Activated CD4-positive, alpha-beta T cell treated with anti-CD3 and anti-CD28 coated beads, Interleukin-2, amount 50 U/mL, for 24 hours (primary cell): ENCODE measurements at regions not wholly inside any gene's neighbourhood (a gene's known extent, or its start where the extent isn't known, plus 50 kb on each side); places are given as distances from the start of the nearest gene placed in this dataset.

Experiments used
- DNase-seq, 2 donors: peaks; one replicate each; pipeline ENCODE4 v3.0.0-alpha.2; 2020; ENCODE audit warnings: low read depth in 1 of 2, low spot score in 1 of 2

GRCh38 chr2:152879275-152879674 is 160.9 kb downstream of the ARL6IP6 start:
- no peak for DNase-seq

DNA sequence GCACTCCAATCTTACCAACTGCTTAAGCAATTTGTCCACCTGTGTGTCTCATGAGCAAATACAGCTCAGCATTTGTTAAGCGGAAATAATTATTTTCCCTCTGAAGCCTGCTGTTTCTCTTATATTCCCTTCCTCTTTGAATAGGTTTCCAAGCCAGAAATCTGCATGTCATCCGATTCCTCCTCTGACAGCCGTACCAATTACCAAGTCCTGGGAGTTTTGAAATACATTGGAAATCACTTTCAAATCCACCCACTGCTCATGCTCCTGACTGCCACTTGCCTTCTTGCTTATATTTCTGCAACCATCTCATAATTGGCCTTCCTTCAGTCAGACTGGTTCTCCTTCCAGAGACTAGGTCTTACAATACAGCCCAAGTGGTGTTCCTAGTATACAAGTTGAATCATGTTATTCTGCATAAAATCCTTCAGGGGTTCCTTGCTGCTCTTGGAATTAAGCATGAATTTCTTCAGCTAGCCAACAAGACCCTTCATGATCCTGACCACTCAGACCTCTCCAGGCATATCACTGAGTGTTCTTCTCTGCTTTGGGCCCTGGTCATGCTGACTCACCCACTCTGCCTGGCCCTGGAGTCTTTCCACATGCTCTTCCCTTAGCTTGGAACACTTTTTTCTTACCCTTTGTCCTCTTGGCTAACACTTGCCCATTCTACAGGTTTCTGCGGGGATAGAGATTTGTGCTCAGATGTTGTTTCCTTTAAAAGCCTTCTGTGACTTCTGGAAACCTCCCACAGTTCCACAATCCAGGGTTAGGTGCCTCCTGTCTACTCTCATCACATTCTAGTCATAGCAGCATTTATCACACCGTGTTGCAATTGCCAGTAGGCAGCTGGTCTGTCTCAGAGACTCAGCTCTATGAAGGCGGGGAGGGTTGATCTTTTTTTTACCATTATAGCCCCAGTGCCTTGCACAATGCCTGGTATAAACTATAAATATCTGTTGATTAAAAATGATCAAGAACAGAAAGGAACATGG is 157.6 kb downstream of the ARL6IP6 start:
- no peak for DNase-seq

DNA sequence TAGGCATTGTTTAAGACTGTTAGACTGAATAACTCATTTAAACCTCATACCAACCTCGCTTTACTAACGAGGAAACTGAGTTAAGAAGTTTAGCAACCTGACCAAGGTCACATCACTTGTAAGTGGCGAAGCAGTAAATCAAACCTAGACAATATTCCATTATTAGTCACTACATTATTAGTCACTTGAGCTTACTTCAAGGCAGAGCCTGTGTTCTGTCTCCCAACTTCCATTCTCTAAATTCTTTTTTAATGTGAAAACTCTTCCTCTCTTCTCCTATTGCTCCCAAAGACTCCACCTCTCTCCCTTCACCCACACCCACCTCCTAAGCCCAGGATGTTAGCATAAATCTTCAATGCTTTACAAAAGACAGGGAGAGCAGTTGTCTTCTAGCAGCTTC is 156.5 kb downstream of the ARL6IP6 start:
- no peak for DNase-seq

DNA sequence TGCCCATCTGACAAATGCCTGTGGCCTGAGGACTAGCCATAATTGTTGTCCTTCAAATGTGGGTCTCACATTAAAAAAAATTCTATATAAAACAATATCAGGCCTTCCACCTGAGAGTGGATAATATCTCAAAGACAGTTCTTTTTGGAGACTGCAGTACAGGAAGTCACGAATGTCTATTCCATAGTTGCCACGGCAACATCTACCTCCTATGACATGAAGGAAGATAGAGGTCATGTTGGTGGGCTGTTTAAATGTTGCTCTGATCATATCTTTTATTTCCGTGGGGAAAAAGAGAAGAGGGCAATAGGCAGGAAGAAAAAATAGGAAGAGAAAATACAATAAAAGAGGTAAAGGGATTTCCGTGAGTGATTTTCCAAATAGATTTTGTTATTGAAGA is 151.8 kb downstream of the ARL6IP6 start:
- DNase-seq, result no peak

DNA sequence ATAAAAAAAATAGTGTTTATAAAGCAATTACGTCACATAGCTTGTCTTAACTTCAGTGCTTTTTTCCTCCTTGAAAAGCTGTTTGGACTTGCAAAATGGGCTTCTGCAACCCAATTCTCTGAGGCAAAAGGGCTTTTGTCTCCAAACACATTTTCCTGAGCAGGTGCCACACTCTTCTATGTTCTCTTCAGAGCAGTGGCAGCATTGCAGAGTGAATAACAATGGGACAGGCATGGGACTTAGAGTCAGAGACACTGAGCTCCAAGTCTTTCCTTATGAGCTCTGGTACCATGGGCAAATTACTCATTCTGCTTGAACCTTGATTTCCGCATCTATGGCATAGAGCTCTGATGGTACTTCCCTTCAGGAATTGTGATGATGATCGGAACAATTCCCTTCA is 149.0 kb downstream of the ARL6IP6 start:
- no peak for DNase-seq

- DNase-seq, result no peak
Observed at GRCh38 chr2:152864601-152865149, 146.3 kb downstream of the ARL6IP6 start.

GRCh38 chr2:152863826-152864225 is 145.4 kb downstream of the ARL6IP6 start:
- no peak for DNase-seq

DNA sequence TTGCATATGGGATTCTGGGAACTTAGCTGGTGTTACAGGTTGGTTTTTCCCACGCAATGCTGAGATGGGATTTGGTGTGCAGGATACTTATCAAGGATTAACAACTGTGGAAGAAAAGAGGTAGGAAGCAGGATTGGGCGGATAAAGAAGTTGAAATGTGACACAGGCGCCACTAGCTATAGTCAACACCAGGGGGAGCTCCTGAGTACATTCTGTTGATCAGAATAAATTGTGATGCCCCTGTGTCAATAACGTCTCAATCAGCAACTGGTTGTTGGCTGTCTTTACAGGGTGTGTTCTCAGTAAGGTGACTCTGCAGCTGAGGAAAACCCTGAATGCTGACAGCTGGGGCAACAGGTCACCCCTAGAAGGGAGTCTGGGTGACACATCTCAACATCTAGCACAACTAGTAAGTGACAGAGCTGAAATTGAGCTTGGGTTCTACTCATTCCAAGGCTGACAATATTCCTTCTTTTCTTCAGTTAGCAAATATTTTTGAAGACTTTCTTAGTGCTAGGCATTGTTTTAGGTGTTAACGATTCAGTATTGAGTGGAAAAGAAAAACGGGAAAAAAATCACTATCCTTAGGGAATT is 143.0 kb downstream of the ARL6IP6 start:
- no peak for DNase-seq

- no peak for DNase-seq
Observed at GRCh38 chr2:152858594-152859265, 140.3 kb downstream of the ARL6IP6 start.

GRCh38 chr2:152846697-152847470 is 128.5 kb downstream of the ARL6IP6 start:
- DNase-seq, result no peak

DNA sequence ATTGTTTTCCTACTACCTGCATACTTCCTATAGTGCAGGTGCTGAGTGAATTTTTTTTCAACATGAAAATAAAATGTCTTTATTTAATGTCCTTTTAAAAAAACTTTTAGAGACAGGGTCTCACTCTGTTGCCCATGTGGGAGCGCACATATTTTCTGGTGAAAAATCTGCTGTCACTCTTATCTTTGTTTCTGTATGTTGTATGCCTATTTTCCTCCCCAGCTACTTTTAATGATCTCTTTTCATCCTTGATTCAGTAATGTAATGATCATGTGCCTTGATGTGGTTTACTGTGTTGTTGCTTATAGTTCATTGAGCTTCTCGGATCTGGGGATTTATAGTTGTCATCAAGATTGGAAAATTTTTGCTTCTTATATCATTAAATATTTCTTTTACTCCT is 117.3 kb downstream of the ARL6IP6 start:
- DNase-seq, result no peak

- DNase-seq, result no peak
Observed at GRCh38 chr2:152827944-152828343, 109.5 kb downstream of the ARL6IP6 start.

DNA sequence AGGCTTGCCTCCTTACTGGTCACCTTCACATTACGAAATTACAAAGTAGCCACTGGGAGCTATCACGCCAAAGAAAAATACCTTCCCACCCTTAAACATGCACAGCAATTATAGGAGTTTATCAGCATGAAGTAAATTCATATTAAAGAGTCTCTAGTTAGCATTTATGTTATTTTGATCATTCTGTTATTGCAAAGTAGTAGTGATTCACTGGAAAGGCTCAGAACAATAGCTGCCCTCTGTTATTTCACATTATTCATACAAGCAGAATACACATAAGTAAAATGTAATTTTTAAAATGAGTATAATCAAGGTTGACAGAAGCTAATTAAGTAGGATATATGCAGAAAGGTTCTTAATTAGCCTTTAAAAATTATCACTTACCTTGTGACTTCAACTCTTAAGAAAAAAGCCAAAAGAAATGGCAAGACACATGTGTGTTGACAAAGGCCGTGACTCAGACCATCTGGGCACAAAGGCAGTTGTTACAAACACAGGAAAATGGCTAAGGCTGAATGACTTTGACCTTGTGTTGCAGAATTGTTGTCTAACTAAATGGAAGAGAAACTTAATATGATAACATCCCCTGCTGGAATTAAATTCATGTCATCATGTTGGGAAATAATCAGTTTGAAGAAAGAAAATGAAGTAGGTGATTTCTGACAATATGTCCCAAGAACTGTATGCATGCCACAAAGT is 108.3 kb downstream of the ARL6IP6 start:
- no peak for DNase-seq

DNA sequence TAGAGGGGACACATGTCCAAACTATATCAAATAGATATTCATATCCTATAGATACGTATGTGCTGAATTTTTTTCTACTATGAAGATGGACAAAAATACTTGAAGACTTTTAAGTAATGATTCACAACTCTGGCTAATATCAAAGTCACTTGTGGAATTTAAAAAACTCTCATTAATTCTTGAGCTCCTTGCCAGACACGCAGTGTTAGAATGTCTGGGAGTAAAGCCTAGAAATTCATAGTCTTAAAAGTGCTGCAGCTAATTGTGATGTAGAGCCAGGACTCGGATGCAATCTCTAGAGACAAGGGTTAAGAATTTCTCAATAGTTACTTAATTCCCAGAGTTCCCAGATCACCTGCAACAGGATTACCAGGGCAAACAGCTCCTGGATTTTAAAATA is 107.4 kb downstream of the ARL6IP6 start:
- DNase-seq, result no peak

DNA sequence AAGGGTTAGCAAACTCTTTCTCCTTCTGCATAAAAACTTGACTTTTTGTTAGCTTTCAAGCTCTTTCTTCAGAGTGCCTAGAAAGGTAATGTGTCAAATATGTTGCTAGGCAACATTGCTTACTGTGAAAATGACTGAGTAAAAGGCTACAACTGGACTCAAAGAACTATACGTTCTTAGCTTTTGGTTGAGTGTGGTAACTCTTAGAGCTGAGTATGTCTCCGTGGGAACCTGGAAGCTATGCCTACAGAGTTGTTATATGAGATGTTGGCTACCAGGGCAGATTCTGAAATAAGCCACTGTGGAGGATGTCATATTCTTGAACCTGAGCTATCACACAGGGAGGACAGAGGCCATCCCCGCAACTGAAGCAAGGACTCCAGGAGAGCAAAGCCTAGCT is 105.5 kb downstream of the ARL6IP6 start:
- no peak for DNase-seq

GRCh38 chr2:152822676-152823075 is 104.3 kb downstream of the ARL6IP6 start:
- no peak for DNase-seq

DNA sequence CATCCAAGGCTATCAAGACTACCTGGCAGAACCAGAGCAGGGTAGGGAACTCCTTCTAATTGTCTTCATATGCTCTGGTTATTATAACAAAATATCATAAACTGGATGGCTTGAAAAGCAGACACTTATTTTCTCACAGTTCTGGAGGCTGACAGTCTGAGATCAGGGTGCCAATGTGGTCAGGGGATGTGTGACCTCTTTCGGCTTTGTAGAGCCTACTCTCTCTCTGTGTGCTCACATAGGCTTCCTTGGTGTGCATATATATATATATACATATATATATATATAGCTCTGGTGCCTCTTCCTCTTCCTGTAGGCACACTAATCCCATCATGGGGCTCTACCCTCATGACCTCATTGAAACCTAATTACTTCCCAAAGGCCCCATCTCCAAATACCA is 101.6 kb downstream of the ARL6IP6 start:
- no peak for DNase-seq

DNA sequence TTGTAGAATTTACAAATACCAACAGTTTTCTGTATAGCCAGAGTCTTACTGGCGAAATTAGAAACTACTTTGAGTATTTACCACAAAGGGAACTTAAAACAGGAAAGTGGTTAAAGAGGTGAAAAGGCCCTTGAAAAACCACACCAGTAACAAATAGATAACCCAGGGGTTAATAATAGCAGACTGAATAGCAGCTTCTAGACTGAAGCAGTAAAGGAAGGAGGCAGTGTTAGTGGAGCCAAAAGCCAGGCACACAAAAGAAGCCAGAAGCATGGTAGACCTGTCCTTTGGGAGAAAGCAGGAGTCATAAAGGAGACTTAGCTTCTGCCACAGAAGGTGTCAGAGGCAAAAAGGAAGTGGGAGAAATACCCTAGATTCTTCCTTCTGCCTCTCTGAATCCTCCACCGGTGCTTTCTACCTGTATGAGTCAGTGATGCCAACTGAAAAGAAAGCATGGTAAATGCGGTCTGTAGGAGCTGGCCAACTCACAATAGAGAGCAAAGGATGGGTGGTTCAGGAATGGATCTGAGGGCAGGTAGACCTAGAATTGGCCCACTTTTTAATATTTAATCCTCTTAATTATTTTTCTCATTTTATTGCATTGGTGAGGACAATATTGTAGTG is 97.3 kb downstream of the ARL6IP6 start:
- DNase-seq, result no peak

GRCh38 chr2:152814475-152815030 is 96.1 kb downstream of the ARL6IP6 start:
- DNase-seq, result no peak

DNA sequence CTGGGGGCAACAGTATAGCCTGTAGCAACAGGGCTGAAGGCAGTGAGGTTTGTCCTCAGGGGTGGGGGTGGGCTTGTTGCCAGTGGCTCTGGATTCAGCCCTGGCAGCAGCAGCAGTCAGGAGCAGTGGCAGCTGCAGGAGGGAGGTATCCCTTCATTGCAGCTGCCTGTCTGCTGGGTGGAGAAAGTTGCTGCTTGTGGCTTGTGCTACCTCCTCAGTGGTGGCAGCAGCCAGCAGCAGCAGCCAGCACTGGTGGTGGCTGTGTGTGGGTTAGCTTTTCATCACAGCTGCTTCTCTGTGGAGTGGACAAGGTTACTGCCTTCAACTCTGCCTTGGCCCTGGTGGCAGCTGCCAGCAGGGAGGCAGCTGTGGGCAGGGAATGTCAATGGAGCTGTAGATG is 94.9 kb downstream of the ARL6IP6 start:
- DNase-seq, result no peak
